Osteoblast (primary cell): ENCODE measurements at regions not wholly inside any gene's neighbourhood (a gene's known extent, or its start where the extent isn't known, plus 50 kb on each side); places are given as distances from the start of the nearest gene placed in this dataset.
"Not testable (repeated sequence)": the region's sequence is repeated elsewhere in the genome, so short reads cannot be mapped to it uniquely, and the experiment has no call there.

Experiments
- DNase-seq: peaks from one replicate; pipeline ENCODE4 v3.0.0; 2011; ENCODE audit warnings: low spot score, mixed read lengths; ENCODE audit not compliant: insufficient read length; ENCODE audit errors: missing footprints
- H2AFZ ChIP-seq: 2 replicates; pipeline ENCODE4 v1.6.0; 2011; ENCODE audit warnings: mild to moderate bottlenecking, low read length
- H3K27ac ChIP-seq: 2 replicates; pipeline ENCODE4 v1.5.1; 2011; ENCODE audit warnings: mild to moderate bottlenecking, low read depth, low read length, moderate library complexity
- H3K27me3 ChIP-seq: 2 replicates; pipeline ENCODE4 v1.6.0; 2012; ENCODE audit warnings: mild to moderate bottlenecking, control low read depth, inconsistent platforms, low read length, moderate library complexity; ENCODE audit not compliant: insufficient read depth
- H3K36me3 ChIP-seq: 2 replicates; pipeline ENCODE4 v1.5.1; 2011; ENCODE audit warnings: mild to moderate bottlenecking, low read length, control low read depth, moderate library complexity; ENCODE audit not compliant: insufficient read depth
- H3K4me1 ChIP-seq: 2 replicates; pipeline ENCODE4 v1.5.1; 2011; ENCODE audit warnings: mild to moderate bottlenecking, low read length, control low read depth, moderate library complexity; ENCODE audit not compliant: insufficient read depth
- H3K4me2 ChIP-seq: 2 replicates; pipeline ENCODE4 v1.6.0; 2011; ENCODE audit warnings: mild to moderate bottlenecking, low read length; ENCODE audit not compliant: insufficient read depth
- H3K4me3 ChIP-seq: fragments of 200-600 bp; sonication (generic); 3 replicates; pipeline ENCODE4 v1.5.1; 2012; ENCODE audit warnings: mild to moderate bottlenecking, low read length, inconsistent platforms; ENCODE audit not compliant: insufficient read depth
- H3K79me2 ChIP-seq: 2 replicates; pipeline ENCODE4 v1.6.0; 2012; ENCODE audit warnings: mild to moderate bottlenecking, low read length, control low read depth, inconsistent platforms; ENCODE audit not compliant: insufficient read depth
- H3K9me3 ChIP-seq: 2 replicates; pipeline ENCODE4 v1.5.1; 2011; ENCODE audit warnings: low read depth, low read length, control low read depth
- H4K20me1 ChIP-seq: 2 replicates; pipeline ENCODE4 v1.6.0; 2012; ENCODE audit warnings: mild to moderate bottlenecking, low read length, control low read depth; ENCODE audit not compliant: insufficient read depth
- TF ChIP-seq, protein P1 (sequence below): IDR thresholded peaks from 2 replicates; pipeline ENCODE4 v1.5.1; 2011; ENCODE audit warnings: mild to moderate bottlenecking, low read depth, low read length, moderate library complexity; ENCODE audit errors: extremely low read depth

DNA sequence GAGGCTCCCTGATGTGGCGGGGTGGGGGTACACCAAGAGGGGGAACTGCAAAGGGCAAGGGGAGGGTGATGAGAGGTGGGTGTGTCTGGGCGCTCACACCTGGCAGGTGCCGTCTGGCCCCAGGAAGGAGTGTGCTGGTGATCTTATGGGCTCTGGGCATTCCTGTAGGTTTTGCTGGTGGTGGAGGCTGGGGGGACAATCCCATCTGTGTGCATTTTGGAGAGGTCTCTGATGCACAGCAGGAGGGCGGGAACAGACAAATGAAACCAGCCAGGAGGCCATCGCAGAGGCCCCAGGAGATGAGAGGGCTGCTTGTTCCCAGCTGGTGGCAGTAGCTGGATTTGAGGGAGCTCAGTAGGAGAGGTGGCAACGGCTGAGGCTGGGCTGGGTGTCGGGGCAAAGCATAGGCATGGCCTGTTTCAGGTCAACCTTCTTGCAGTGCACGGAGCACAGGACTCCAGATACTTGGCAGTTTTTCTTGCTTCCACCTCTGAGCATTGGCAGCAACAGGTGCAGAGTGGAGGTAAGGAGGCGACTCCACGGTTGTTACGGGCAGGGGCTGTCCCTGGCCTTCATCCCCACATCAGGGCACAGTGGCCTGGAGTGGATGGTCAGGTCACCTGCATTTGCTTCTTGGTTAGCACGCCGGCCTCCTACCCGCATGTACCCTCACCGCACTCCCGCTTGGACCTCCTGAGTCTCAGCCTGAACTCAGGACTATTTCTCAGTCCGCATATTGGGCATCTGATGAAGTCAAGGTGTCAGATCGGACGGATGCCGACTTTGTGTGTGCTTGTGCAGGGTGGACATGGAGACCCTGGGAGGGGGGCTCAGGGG is 194.2 kb upstream of the HDAC4 start:
- no peak for DNase-seq
- no peak overlapping the region for H2AFZ ChIP-seq
- no peaks in the 10 kb centered on the region for H3K79me2 ChIP-seq
- TF ChIP-seq, protein P1, sequence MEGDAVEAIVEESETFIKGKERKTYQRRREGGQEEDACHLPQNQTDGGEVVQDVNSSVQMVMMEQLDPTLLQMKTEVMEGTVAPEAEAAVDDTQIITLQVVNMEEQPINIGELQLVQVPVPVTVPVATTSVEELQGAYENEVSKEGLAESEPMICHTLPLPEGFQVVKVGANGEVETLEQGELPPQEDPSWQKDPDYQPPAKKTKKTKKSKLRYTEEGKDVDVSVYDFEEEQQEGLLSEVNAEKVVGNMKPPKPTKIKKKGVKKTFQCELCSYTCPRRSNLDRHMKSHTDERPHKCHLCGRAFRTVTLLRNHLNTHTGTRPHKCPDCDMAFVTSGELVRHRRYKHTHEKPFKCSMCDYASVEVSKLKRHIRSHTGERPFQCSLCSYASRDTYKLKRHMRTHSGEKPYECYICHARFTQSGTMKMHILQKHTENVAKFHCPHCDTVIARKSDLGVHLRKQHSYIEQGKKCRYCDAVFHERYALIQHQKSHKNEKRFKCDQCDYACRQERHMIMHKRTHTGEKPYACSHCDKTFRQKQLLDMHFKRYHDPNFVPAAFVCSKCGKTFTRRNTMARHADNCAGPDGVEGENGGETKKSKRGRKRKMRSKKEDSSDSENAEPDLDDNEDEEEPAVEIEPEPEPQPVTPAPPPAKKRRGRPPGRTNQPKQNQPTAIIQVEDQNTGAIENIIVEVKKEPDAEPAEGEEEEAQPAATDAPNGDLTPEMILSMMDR, result no peak
- H3K9me3 ChIP-seq, result no peaks in the 10 kb centered on the region
- no peaks in the 10 kb centered on the region for H3K4me1 ChIP-seq
- no peaks in the 10 kb centered on the region for H3K36me3 ChIP-seq
- H3K27ac ChIP-seq, result no peak overlapping the region
- H3K27me3 ChIP-seq, result no peaks in the 10 kb centered on the region
- H4K20me1 ChIP-seq, result no peaks in the 10 kb centered on the region
- H3K4me2 ChIP-seq, result no peak overlapping the region
- no peak overlapping the region for H3K4me3 ChIP-seq

- Histone ChIP-seq H3K27ac (no peak overlapping the region), H4K20me1 (no peaks in the 10 kb centered on the region), H3K27me3 (no peaks in the 10 kb centered on the region), H3K4me1 (no peaks in the 10 kb centered on the region), H3K79me2 (no peaks in the 10 kb centered on the region), H3K4me3 (no peak overlapping the region), H3K4me2 (no peak overlapping the region), H2AFZ (no peak overlapping the region), H3K9me3 (no peaks in the 10 kb centered on the region), H3K36me3 (no peaks in the 10 kb centered on the region)
- no peak for DNase-seq
- TF ChIP-seq, protein P1, result no peak
These were observed 193.4 kb upstream of the HDAC4 start for GRCh38 chr2:239594019-239594771.

GRCh38 chr2:239593455-239593854 is 192.6 kb upstream of the HDAC4 start:
- TF ChIP-seq, protein P1, result no peak
- H3K9me3 ChIP-seq, result no peaks in the 10 kb centered on the region
- H3K4me2 ChIP-seq, result no peak overlapping the region
- no peak for DNase-seq
- H3K27me3 ChIP-seq, result no peaks in the 10 kb centered on the region
- H3K4me1 ChIP-seq, result no peaks in the 10 kb centered on the region
- H4K20me1 ChIP-seq, result no peaks in the 10 kb centered on the region
- H3K4me3 ChIP-seq, result no peak overlapping the region
- H3K36me3 ChIP-seq, result no peaks in the 10 kb centered on the region
- no peaks in the 10 kb centered on the region for H3K79me2 ChIP-seq
- no peak overlapping the region for H3K27ac ChIP-seq
- H2AFZ ChIP-seq, result no peak overlapping the region

DNA sequence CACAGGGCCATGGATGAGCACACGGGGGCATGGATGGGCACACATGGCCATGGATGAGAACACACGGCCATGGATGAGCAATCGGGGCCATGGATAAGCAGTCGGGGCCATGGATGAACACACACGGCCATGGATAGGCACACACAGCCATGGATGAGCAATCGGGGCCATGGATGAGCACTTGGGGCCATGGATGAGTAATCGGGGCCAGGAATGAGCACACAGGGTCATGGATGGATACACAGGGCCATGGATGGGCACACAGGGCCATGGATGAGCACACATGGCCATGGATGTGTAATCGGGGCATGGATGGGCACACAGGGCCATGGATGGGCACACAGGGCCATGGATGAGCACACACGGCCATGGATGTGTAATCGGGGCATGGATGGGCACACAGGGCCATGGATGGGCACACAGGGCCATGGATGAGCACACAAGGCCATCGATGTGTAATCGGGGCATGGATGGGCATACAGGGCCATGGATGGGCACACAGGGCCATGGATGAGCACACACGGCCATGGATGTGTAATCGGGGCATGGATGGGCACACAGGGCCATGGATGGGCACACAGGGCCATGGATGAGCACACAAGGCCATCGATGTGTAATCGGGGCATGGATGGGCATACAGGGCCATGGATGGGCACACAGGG is 191.9 kb upstream of the HDAC4 start:
- H3K36me3 ChIP-seq, DNase-seq, H3K27ac ChIP-seq, H3K4me2 ChIP-seq, H4K20me1 ChIP-seq, H3K27me3 ChIP-seq, H3K9me3 ChIP-seq, H3K4me1 ChIP-seq, H3K79me2 ChIP-seq, H3K4me3 ChIP-seq, H2AFZ ChIP-seq: not testable (repeated sequence)
